ENCODE measurements at regions not wholly inside any gene's neighbourhood (a gene's known extent, or its start where the extent isn't known, plus 50 kb on each side); places are given as distances from the start of the nearest gene placed in this dataset.

DNA sequence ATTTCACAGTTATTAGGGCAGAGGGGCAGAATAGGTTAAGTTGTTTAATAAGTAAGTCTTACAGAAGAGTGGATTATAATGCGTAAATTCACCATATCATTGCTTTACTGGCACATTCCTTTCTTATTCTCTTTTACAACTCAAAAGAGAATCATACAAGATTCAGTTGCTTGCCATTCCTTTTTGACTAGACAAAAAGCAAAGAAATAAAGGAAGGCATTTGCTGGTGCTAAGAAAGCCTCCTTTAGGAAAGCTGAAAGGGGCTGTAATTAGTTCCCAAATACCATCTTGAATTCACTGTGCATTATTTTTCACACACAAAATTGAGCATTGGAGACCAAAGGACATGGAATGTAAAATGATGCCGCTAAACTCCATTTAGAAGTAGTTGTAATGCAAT, 499.3 kb downstream of the NXPH1 start:
- TF ChIP-seq CEBPB (IDR thresholded peaks at IDR 0.05) (no peak), ZBTB7A (IDR thresholded peaks at IDR 0.05; ENCODE audit: low read depth) (no peak), TCF12 (IDR thresholded peaks at IDR 0.05; ENCODE audit: low read depth) (no peak), EGR1 (IDR thresholded peaks at IDR 0.05) (no peak), EP300 (IDR thresholded peaks at IDR 0.05; ENCODE audit: borderline replicate concordance) (no peak), NFIC (IDR thresholded peaks at IDR 0.05) (no peak), FOXM1 (IDR thresholded peaks at IDR 0.05; ENCODE audit: borderline replicate concordance, low read depth) (no peak), TAF1 (IDR thresholded peaks at IDR 0.05; ENCODE audit: low read depth) (no peak), YY1 (IDR thresholded peaks at IDR 0.05; ENCODE audit: low read depth) (no peak), CREB1 (IDR thresholded peaks at IDR 0.05; ENCODE audit: low read depth) (no peak), USF1 (IDR thresholded peaks at IDR 0.05) (no peak), RAD21 (IDR thresholded peaks at IDR 0.05; ENCODE audit: low read depth) (no peak), REST (IDR thresholded peaks at IDR 0.05; ENCODE audit: low read depth) (no peak), MAX (IDR thresholded peaks at IDR 0.05) (no peak), TEAD4 (IDR thresholded peaks at IDR 0.05) (no peak)

DNA sequence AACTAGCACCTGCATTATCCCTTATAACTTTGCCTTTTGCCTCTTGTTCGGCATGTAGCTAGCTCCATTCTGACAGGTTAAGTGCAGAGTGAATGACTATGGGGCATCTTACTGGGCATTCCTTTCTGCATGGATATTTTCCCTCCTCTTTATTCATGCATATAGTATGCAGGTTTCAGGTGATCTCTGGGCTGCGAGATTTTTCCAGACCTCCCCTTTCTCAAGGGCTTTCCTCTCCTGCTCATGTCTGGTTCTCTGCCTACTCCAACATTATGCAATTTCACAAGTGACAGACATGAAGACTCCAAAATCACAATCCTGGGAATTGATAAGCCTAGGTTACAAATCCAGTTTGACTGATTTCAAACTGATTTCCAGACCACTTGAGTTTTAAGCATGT, 503.8 kb downstream of the NXPH1 start:
- no peak for TF ChIP-seq NFIC (IDR thresholded peaks at IDR 0.05)
- no peak for TF ChIP-seq MAX (IDR thresholded peaks at IDR 0.05)
- TF ChIP-seq CREB1 (IDR thresholded peaks at IDR 0.05; ENCODE audit: low read depth), result no peak
- TF ChIP-seq REST (IDR thresholded peaks at IDR 0.05; ENCODE audit: low read depth), result no peak

DNA sequence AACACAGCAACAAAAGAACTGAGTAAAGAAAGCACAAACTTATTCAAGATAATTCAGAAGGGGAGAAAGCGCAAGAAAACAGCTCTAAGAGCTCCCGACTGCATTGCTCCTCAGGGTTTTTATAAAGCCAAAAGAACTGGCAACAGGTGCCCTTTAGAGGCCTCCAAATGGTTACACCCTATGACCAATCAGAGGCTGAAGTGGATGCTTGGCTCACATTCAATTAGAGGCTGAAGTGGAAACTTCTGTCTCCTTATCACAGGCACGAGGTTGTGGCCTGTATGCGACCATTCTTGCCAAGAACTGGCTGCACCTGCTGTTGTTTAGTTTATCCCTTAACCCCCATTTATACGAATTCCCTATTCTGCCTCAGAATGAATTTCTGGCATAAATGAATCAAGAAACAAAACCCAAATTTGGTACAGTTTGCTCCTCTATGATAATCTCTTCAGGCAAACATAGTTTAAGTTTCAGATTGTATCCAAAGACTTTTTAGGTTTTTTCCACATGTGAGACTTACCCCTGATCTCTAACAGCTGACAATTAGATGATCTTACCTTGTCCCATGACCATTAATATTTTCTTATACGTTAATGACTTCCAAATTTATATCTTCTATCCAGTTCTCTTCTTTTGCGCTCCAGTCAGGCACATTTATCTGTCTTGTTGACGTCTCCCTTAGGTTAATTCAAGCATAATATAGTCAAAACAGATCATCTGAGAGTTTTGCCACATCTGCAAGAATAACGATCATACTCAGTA, 504.8 kb downstream of the NXPH1 start:
- TF ChIP-seq TEAD4 (IDR thresholded peaks at IDR 0.05) (no peak), TAF1 (IDR thresholded peaks at IDR 0.05; ENCODE audit: low read depth) (no peak), CEBPB (IDR thresholded peaks at IDR 0.05) (no peak), USF1 (IDR thresholded peaks at IDR 0.05) (no peak), FOXM1 (IDR thresholded peaks at IDR 0.05; ENCODE audit: borderline replicate concordance, low read depth) (no peak), TCF12 (IDR thresholded peaks at IDR 0.05; ENCODE audit: low read depth) (no peak), ZBTB7A (IDR thresholded peaks at IDR 0.05; ENCODE audit: low read depth) (no peak), REST (IDR thresholded peaks at IDR 0.05; ENCODE audit: low read depth) (no peak), CREB1 (IDR thresholded peaks at IDR 0.05; ENCODE audit: low read depth) (no peak), NFIC (IDR thresholded peaks at IDR 0.05) (no peak), YY1 (IDR thresholded peaks at IDR 0.05; ENCODE audit: low read depth) (no peak), MAX (IDR thresholded peaks at IDR 0.05) (no peak)

DNA sequence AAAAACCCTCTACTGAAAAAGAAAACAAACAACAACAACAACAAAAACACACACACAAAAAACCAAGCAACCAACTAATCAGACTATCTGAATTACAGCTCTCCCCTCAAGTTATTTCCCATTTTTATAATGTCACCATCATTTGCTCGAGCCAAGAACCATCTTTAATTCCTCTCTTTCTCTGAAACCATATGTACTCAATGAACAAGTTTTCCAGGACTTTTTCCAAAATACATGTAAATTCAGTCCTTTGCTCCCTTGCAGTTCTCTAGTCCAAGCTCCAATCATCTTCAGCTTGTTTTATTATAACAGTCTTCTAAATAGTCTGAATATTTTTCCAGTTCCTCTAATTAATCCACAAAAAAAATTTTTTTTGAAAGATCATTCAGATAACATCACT, 506.0 kb downstream of the NXPH1 start:
- TF ChIP-seq RAD21 (IDR thresholded peaks at IDR 0.05; ENCODE audit: low read depth), result no peak
- no peak for TF ChIP-seq CREB1 (IDR thresholded peaks at IDR 0.05; ENCODE audit: low read depth)

DNA sequence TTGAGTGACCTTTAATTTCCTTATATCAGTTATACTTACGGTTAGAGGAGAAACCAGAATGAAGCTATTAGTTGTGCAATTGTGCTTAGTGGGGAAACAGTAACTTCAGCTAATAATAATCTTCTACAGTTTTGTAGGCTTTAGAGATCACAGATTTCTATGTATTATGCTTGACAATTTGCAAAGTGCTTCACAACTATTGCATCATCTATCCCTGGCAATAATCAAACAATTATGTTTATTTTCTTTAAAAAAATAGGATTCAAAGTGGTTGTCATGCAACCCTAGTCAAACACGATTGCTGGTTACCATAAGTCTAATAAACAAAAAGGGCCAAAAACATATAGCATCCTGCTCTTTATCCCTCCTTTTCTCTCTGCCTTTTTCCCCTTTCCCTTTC, 530.3 kb downstream of the NXPH1 start:
- no peak for TF ChIP-seq EGR1 (IDR thresholded peaks at IDR 0.05)
- no peak for TF ChIP-seq RAD21 (IDR thresholded peaks at IDR 0.05; ENCODE audit: low read depth)
- TF ChIP-seq EP300 (IDR thresholded peaks at IDR 0.05; ENCODE audit: borderline replicate concordance), result no peak
- no peak for TF ChIP-seq YY1 (IDR thresholded peaks at IDR 0.05; ENCODE audit: low read depth)
- no peak for TF ChIP-seq FOXM1 (IDR thresholded peaks at IDR 0.05; ENCODE audit: borderline replicate concordance, low read depth)
- no peak for TF ChIP-seq USF1 (IDR thresholded peaks at IDR 0.05)
- no peak for TF ChIP-seq REST (IDR thresholded peaks at IDR 0.05; ENCODE audit: low read depth)
- TF ChIP-seq CEBPB (IDR thresholded peaks at IDR 0.05), result no peak
- TF ChIP-seq CREB1 (IDR thresholded peaks at IDR 0.05; ENCODE audit: low read depth), result no peak
- TF ChIP-seq TCF12 (IDR thresholded peaks at IDR 0.05; ENCODE audit: low read depth), result no peak
- TF ChIP-seq MAX (IDR thresholded peaks at IDR 0.05), result no peak
- TF ChIP-seq TEAD4 (IDR thresholded peaks at IDR 0.05), result no peak
- no peak for TF ChIP-seq ZBTB7A (IDR thresholded peaks at IDR 0.05; ENCODE audit: low read depth)
- no peak for TF ChIP-seq NFIC (IDR thresholded peaks at IDR 0.05)
- TF ChIP-seq TAF1 (IDR thresholded peaks at IDR 0.05; ENCODE audit: low read depth), result no peak

All from Ishikawa (cell line).